Astrocyte (in vitro differentiated cells and primary cell): ENCODE measurements at regions not wholly inside any gene's neighbourhood (a gene's known extent, or its start where the extent isn't known, plus 50 kb on each side); places are given as distances from the start of the nearest gene placed in this dataset.

Experiments used
- EZH2 ChIP-seq: IDR thresholded peaks from 2 replicates; pipeline ENCODE4 v1.6.1; 2012; ENCODE audit warnings: mild to moderate bottlenecking, low read length, inconsistent platforms; ENCODE audit not compliant: insufficient read depth
- TF ChIP-seq, protein P1 (sequence below): IDR thresholded peaks from 2 replicates; pipeline ENCODE4 v1.5.1; 2011; ENCODE audit warnings: low read depth, mild to moderate bottlenecking, inconsistent platforms, low read length, moderate library complexity; ENCODE audit not compliant: insufficient read depth

DNA sequence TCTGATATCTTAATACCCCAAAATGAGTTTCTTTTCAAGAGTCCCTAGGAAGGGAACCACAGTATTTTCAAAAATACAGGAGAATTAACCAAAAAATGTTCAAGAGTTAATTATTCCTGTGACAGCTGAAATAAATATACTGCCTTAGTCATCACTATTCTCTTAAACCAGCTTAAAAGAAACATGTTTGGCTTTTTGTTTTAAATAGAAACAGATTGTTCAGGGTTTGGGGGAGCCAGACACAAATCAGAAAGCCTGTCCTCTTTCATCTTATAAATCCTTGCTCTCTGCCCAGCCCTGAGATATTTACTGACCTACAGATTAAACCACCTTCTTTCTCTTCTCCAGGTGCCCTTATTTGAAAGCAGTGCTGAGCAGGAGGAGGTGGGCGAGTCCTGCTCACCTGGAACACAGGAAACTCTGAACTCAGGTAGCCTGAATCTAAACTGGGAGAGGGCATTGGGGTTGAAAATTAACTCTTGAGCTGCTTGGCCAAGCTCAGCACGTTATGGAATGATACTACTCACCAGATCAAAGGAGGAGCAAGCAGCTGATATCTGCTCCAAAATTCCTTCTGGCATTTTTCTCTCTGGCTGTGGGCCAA, 84.1 kb upstream of the SPRED1 start:
- no peak for TF ChIP-seq EZH2
- TF ChIP-seq, protein P1, sequence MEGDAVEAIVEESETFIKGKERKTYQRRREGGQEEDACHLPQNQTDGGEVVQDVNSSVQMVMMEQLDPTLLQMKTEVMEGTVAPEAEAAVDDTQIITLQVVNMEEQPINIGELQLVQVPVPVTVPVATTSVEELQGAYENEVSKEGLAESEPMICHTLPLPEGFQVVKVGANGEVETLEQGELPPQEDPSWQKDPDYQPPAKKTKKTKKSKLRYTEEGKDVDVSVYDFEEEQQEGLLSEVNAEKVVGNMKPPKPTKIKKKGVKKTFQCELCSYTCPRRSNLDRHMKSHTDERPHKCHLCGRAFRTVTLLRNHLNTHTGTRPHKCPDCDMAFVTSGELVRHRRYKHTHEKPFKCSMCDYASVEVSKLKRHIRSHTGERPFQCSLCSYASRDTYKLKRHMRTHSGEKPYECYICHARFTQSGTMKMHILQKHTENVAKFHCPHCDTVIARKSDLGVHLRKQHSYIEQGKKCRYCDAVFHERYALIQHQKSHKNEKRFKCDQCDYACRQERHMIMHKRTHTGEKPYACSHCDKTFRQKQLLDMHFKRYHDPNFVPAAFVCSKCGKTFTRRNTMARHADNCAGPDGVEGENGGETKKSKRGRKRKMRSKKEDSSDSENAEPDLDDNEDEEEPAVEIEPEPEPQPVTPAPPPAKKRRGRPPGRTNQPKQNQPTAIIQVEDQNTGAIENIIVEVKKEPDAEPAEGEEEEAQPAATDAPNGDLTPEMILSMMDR = no peak
